Kidney epithelial cell (primary cell): ENCODE measurements at regions not wholly inside any gene's neighbourhood (a gene's known extent, or its start where the extent isn't known, plus 50 kb on each side); places are given as distances from the start of the nearest gene placed in this dataset.
"Not testable (repeated sequence)": the region's sequence is repeated elsewhere in the genome, so short reads cannot be mapped to it uniquely, and the experiment has no call there.

Experiments
- DNase-seq: peaks from one replicate; pipeline ENCODE4 v3.0.0-alpha.2; 2010; ENCODE audit warnings: low read depth
- H3K27me3 ChIP-seq: 2 replicates; pipeline ENCODE4 v1.6.0; 2011; ENCODE audit warnings: low read length; ENCODE audit not compliant: control insufficient read depth, insufficient read depth
- H3K36me3 ChIP-seq: 2 replicates; pipeline ENCODE4 v1.5.1; 2011; ENCODE audit warnings: low read length; ENCODE audit not compliant: control insufficient read depth, insufficient read depth
- H3K4me3 ChIP-seq: 2 replicates; pipeline ENCODE4 v1.5.1; 2011; ENCODE audit warnings: low read depth, mild to moderate bottlenecking, control low read depth, low read length
- TF ChIP-seq, protein P1 (sequence below): IDR thresholded peaks from 2 replicates; pipeline ENCODE4 v1.5.1; 2011; ENCODE audit warnings: mild to moderate bottlenecking, moderate library complexity, low read length, control low read depth, inconsistent platforms; ENCODE audit not compliant: insufficient read depth, poor library complexity, severe bottlenecking

GRCh38 chr2:139686205-139686604, 906.0 kb upstream of the NXPH2 start:
- Histone ChIP-seq H3K36me3 (no peaks in the 10 kb centered on the region), H3K27me3 (no peaks in the 10 kb centered on the region), H3K4me3 (no peak overlapping the region)
- DNase-seq = no peak
- TF ChIP-seq, protein P1, sequence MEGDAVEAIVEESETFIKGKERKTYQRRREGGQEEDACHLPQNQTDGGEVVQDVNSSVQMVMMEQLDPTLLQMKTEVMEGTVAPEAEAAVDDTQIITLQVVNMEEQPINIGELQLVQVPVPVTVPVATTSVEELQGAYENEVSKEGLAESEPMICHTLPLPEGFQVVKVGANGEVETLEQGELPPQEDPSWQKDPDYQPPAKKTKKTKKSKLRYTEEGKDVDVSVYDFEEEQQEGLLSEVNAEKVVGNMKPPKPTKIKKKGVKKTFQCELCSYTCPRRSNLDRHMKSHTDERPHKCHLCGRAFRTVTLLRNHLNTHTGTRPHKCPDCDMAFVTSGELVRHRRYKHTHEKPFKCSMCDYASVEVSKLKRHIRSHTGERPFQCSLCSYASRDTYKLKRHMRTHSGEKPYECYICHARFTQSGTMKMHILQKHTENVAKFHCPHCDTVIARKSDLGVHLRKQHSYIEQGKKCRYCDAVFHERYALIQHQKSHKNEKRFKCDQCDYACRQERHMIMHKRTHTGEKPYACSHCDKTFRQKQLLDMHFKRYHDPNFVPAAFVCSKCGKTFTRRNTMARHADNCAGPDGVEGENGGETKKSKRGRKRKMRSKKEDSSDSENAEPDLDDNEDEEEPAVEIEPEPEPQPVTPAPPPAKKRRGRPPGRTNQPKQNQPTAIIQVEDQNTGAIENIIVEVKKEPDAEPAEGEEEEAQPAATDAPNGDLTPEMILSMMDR = no peak

GRCh38 chr2:139685090-139685983, 905.1 kb upstream of the NXPH2 start:
- Histone ChIP-seq H3K4me3 (no peak overlapping the region), H3K36me3 (no peaks in the 10 kb centered on the region), H3K27me3 (no peaks in the 10 kb centered on the region)
- no peak for DNase-seq
- TF ChIP-seq, protein P1 = no peak

DNA sequence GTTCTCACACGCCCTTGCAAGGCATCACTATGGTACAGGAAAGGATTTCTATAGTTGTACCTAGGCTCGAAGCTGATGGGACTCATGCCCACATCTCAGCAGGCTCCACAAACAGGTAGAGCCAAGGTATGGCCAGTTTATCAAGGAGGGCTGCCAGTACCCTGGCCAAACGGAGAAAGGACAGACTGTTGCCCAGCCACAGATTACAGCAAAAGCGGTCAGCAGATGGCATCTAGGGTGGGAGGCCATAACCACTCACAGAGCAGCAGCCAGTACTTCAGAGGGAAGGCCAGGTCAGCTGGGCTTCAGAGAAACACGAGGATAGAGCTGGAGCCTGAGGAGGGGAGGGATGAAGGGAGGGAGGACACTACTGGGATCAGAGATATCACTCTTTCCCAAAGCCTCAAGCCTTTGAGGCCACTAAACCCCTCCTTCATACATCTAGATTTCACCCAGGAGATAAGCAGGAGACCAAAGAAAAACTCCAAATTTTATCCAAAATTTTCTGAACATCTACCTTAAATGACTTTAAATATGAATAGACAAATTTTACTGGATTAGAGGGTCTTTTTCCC, 904.2 kb upstream of the NXPH2 start:
- DNase-seq = no peak
- no peak overlapping the region for H3K4me3 ChIP-seq
- no peaks in the 10 kb centered on the region for H3K36me3 ChIP-seq
- TF ChIP-seq, protein P1 = no peak
- no peaks in the 10 kb centered on the region for H3K27me3 ChIP-seq

GRCh38 chr2:139674577-139674976, 894.4 kb upstream of the NXPH2 start:
- Histone ChIP-seq H3K4me3 (no peak overlapping the region), H3K27me3 (no peaks in the 10 kb centered on the region), H3K36me3 (no peaks in the 10 kb centered on the region)
- TF ChIP-seq, protein P1 = no peak
- DNase-seq = no peak

- not testable (repeated sequence) for H3K27me3 ChIP-seq, H3K4me3 ChIP-seq, H3K36me3 ChIP-seq, DNase-seq
These were observed 893.3 kb upstream of the NXPH2 start for GRCh38 chr2:139673447-139673846.

- no peak for DNase-seq
- H3K36me3 ChIP-seq = no peaks in the 10 kb centered on the region
- no peaks in the 10 kb centered on the region for H3K27me3 ChIP-seq
- TF ChIP-seq, protein P1 = no peak
- no peak overlapping the region for H3K4me3 ChIP-seq
These were observed 889.5 kb upstream of the NXPH2 start for GRCh38 chr2:139669675-139670074.
